ENCODE measurements at regions not wholly inside any gene's neighbourhood (a gene's known extent, or its start where the extent isn't known, plus 50 kb on each side); places are given as distances from the start of the nearest gene placed in this dataset.

- Histone ChIP-seq H3K27ac (no peak overlapping the region), H3K36me3 (ENCODE audit: insufficient read depth) (no peaks in the 10 kb centered on the region), H2AFZ (ENCODE audit: low read depth) (no peak overlapping the region), H3K4me1 (ENCODE audit: low read depth, poor library complexity, severe bottlenecking) (no peaks in the 10 kb centered on the region), H3K79me2 (ENCODE audit: insufficient read depth, low read depth) (no peaks in the 10 kb centered on the region), H3K9ac (no peak overlapping the region), H3K4me2 (no peak overlapping the region), H3K4me3 (IDR thresholded peaks at IDR 0.05; ENCODE audit: insufficient read depth, low read depth, low read length) (no peak overlapping the region), H4K20me1 (ENCODE audit: insufficient read depth) (no peaks in the 10 kb centered on the region), H3K27me3 (ENCODE audit: insufficient read depth, low read depth) (no peaks in the 10 kb centered on the region)
- TF ChIP-seq CTCF (conservative IDR thresholded peaks at IDR 0.05; ENCODE audit: low read depth, low read length) = no peak
Observed at GRCh38 chr9:520302-520701, 305.6 kb downstream of the DOCK8 start.

DNA sequence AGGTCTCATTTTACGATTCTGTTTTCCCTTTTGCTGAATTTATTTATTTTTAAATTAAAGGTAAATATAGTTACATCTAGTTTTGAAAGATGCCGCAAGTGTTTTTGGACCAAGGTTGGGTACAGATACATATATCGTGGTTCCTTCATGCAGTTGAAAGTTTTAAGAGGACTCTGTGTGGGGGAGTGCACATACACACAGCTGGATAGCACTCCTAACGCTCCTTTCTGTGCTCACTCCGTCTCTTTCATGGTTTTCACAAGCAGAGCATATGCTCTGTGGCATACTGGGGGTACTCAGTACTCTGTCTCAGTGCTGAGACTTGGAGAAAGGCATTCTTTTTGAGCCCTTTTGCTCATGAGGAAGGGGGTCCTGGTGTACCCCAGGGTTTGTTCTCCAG is 307.5 kb downstream of the DOCK8 start:
- Histone ChIP-seq H3K4me2 (no peak overlapping the region), H3K27ac (no peak overlapping the region), H4K20me1 (ENCODE audit: insufficient read depth) (no peaks in the 10 kb centered on the region), H3K4me3 (IDR thresholded peaks at IDR 0.05; ENCODE audit: insufficient read depth, low read depth, low read length) (no peak overlapping the region), H3K79me2 (ENCODE audit: insufficient read depth, low read depth) (no peaks in the 10 kb centered on the region), H3K27me3 (ENCODE audit: insufficient read depth, low read depth) (no peaks in the 10 kb centered on the region), H3K9ac (no peak overlapping the region), H3K4me1 (ENCODE audit: low read depth, poor library complexity, severe bottlenecking) (no peaks in the 10 kb centered on the region), H2AFZ (ENCODE audit: low read depth) (no peak overlapping the region), H3K36me3 (ENCODE audit: insufficient read depth) (no peaks in the 10 kb centered on the region)
- no peak for TF ChIP-seq CTCF (conservative IDR thresholded peaks at IDR 0.05; ENCODE audit: low read depth, low read length)

GRCh38 chr9:522658-523057 is 308.0 kb downstream of the DOCK8 start:
- no peak overlapping the region for H3K4me2 ChIP-seq
- no peak overlapping the region for H3K9ac ChIP-seq
- no peaks in the 10 kb centered on the region for H3K79me2 ChIP-seq (ENCODE audit: insufficient read depth, low read depth)
- no peaks in the 10 kb centered on the region for H4K20me1 ChIP-seq (ENCODE audit: insufficient read depth)
- H3K27me3 ChIP-seq (ENCODE audit: insufficient read depth, low read depth) = no peaks in the 10 kb centered on the region
- no peak overlapping the region for H3K4me3 ChIP-seq (IDR thresholded peaks at IDR 0.05; ENCODE audit: insufficient read depth, low read depth, low read length)
- no peak overlapping the region for H3K27ac ChIP-seq
- no peak for TF ChIP-seq CTCF (conservative IDR thresholded peaks at IDR 0.05; ENCODE audit: low read depth, low read length)
- no peaks in the 10 kb centered on the region for H3K36me3 ChIP-seq (ENCODE audit: insufficient read depth)
- H3K4me1 ChIP-seq (ENCODE audit: low read depth, poor library complexity, severe bottlenecking) = no peaks in the 10 kb centered on the region
- no peak overlapping the region for H2AFZ ChIP-seq (ENCODE audit: low read depth)

GRCh38 chr9:523444-523843 is 308.8 kb downstream of the DOCK8 start:
- Histone ChIP-seq H3K4me2 (no peak overlapping the region), H3K27me3 (ENCODE audit: insufficient read depth, low read depth) (no peaks in the 10 kb centered on the region), H3K9ac (no peak overlapping the region), H3K4me3 (IDR thresholded peaks at IDR 0.05; ENCODE audit: insufficient read depth, low read depth, low read length) (no peak overlapping the region), H4K20me1 (ENCODE audit: insufficient read depth) (no peaks in the 10 kb centered on the region), H3K4me1 (ENCODE audit: low read depth, poor library complexity, severe bottlenecking) (no peaks in the 10 kb centered on the region), H2AFZ (ENCODE audit: low read depth) (no peak overlapping the region), H3K36me3 (ENCODE audit: insufficient read depth) (no peaks in the 10 kb centered on the region), H3K79me2 (ENCODE audit: insufficient read depth, low read depth) (no peaks in the 10 kb centered on the region), H3K27ac (no peak overlapping the region)
- no peak for TF ChIP-seq CTCF (conservative IDR thresholded peaks at IDR 0.05; ENCODE audit: low read depth, low read length)

GRCh38 chr9:524008-524407 is 309.3 kb downstream of the DOCK8 start:
- no peaks in the 10 kb centered on the region for H3K4me1 ChIP-seq (ENCODE audit: low read depth, poor library complexity, severe bottlenecking)
- H3K4me3 ChIP-seq (IDR thresholded peaks at IDR 0.05; ENCODE audit: insufficient read depth, low read depth, low read length) = no peak overlapping the region
- no peaks in the 10 kb centered on the region for H3K79me2 ChIP-seq (ENCODE audit: insufficient read depth, low read depth)
- no peaks in the 10 kb centered on the region for H4K20me1 ChIP-seq (ENCODE audit: insufficient read depth)
- no peak for TF ChIP-seq CTCF (conservative IDR thresholded peaks at IDR 0.05; ENCODE audit: low read depth, low read length)
- H3K9ac ChIP-seq = no peak overlapping the region
- H3K36me3 ChIP-seq (ENCODE audit: insufficient read depth) = no peaks in the 10 kb centered on the region
- no peak overlapping the region for H3K27ac ChIP-seq
- no peaks in the 10 kb centered on the region for H3K27me3 ChIP-seq (ENCODE audit: insufficient read depth, low read depth)
- H2AFZ ChIP-seq (ENCODE audit: low read depth) = no peak overlapping the region
- H3K4me2 ChIP-seq = no peak overlapping the region

Measured in KMS-11 (cell line).